GM21423 (cell line): ENCODE measurements at regions not wholly inside any gene's neighbourhood (a gene's known extent, or its start where the extent isn't known, plus 50 kb on each side); places are given as distances from the start of the nearest gene placed in this dataset.

Source experiments
- ATAC-seq: cut with Tn5 transposase; IDR thresholded peaks from one replicate; pipeline ENCODE4 v1.9.1; 2021; ENCODE audit warnings: mild to moderate bottlenecking, moderate library complexity; ENCODE audit not compliant: unreplicated experiment

DNA sequence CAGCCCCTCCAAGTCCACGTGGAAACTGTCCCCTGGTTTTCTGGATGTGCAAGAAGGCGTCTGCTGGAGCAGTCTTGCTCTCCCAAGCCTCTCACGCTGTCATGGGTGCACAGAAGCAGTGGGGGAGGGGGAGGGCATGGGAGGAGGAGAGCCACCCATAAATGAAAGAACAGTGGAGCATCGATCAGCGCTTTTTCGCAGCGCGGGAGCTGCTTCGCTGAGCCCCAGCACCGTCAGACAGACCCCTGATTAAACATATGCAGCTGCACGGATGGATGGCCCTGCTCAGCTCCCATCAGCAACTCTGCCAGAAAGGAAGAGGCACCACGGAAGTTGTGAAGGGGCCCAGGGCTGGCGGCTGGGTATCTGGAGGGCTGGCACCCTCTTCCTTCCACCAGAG lies 264.9 kb downstream of the UQCRFS1 start:
- ATAC-seq, result no peak

DNA sequence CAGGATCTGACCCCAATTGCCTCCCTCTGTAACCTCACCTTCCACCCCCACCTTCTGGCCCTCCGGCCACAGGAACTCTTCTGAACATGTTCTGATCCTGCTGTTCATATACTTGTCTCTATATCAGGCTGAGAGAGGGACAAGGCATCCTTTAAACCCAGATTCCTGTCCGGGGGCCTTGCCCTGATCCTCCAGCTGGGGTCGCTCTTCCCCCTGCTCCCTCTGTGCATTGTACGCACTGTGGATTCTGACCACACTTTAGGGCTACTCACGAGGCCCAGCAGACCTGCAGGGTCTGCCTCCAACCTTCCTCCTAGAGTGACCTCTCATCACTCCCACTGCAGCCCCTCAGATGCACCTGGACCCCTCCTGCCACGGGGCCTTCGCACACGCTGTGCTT lies 269.3 kb downstream of the UQCRFS1 start:
- no peak for ATAC-seq

DNA sequence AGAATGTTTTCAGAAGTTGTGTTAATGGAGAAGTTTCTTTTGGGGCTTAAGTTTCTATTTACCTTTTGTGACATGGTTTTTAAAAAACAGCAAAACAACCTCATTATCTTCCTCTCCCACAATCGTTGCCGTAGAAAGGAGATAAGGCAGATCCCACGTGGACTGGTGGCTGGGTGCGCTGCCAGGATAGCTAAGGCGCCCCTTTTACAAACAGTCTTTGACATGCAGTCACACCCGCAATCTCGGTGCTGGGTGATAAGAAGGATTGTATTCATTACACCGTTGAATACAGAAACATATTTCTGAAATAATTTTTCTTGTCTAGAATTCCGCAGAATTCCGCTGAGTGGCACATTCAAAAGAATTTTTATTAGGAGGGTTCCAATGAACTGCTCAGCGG lies 271.1 kb downstream of the UQCRFS1 start:
- ATAC-seq, result no peak

DNA sequence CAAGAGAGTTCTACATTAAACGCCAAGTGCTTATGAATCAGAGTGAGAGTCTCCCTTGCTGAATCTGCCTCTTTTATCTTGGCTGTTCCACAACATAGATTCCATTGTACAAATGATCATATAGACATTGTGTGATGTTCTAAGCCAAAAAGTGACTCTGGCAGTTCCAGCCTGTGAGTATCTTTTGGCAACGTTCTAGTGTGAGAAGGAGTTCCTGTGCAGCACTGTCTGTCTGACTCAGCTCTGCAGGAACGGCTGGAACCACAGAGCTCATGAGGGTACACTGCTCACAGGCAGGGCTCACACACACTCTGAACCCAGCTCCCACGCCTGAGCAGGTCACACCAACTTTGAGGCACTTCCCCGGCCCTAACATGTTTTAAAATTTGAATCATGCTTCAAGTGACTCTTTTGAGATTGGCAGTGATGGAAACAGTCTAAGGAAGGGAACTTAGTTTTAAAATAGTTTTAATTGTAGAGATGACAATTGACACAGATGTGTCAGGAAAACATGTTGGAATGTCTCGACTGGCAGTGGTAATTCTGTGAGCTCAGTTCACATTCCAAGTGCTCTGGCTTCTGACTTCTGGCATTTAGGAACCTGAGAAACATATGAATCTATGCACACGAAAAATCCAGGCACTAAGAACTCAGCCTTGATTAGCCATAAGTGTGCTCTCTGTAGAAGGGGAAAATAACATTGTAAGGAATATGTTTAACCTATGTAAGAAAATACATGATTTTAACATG lies 272.0 kb downstream of the UQCRFS1 start:
- no peak for ATAC-seq

DNA sequence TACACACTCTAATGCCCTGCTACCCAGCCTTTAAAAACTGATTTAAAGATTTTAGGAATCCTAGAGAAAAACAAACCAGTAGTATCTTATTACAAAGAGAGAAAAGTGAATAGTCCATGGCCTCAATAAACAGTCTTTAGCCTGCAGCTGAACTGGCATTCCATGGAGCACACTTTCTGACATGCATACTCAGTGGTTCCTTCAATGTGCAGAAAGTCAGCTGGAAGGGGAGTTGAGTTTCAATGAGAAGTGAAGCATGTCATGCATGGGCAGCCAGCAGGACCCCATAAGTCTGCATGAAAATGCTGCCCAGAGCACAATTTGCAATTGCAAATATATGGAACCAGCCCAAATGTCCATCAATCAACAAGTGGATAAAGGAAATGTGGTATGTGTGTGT lies 273.7 kb downstream of the UQCRFS1 start:
- no peak for ATAC-seq

DNA sequence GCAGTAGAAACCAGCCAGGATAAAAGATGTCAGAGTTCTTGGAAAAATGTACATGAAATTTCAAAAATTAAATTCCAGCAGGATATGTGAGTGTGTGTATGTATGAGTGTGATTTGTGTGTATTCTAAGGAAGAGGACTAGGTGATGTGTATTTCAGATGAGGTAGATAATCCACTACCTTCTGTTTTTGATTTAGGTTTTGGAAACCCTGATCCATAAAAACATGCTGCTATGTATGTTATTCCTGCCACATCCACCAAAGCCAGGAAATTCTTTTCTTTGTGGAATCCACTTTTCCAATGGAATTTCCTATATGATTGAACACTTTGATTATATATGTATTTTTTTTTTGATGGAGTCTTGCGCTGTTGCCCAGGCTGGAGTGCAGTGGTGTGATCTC lies 276.9 kb downstream of the UQCRFS1 start:
- ATAC-seq, result no peak

DNA sequence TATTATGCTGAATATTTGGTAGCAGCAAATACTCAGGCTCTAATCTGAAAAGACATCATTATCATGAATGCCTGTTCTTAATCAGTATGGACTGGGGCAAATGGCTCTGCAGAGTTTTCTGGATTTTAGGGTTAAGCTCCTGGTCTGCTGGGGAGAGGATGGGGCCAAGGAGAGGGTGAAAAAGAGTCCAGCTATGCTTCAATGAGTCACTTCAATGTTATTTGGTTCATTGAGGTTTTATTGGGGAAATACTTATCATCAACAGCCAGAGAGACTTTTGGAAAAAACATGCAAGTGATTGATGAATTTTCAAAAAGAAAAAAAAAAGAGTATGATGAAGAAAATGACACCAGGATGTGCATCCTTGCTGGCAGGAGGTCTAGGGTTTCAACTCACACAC lies 278.3 kb downstream of the UQCRFS1 start:
- no peak for ATAC-seq

DNA sequence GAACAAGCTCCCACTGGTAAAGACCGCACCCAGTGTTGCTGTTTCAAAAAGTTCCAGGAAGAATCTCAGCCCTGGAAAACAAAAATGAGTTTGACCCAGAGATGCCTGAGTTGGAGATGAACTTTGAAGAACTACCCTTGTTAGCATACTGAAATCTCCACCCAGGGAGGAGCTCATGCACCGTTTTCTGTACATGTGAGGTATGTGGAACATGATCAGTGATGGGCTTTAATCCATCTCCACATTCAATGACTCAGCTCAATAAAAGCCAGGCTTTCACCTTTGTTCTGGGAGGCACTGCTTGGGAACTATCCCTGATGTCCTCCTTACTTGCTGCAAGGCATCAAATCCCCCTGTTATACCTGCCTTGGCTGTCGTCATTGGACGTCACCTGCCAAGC lies 279.9 kb downstream of the UQCRFS1 start:
- no peak for ATAC-seq

DNA sequence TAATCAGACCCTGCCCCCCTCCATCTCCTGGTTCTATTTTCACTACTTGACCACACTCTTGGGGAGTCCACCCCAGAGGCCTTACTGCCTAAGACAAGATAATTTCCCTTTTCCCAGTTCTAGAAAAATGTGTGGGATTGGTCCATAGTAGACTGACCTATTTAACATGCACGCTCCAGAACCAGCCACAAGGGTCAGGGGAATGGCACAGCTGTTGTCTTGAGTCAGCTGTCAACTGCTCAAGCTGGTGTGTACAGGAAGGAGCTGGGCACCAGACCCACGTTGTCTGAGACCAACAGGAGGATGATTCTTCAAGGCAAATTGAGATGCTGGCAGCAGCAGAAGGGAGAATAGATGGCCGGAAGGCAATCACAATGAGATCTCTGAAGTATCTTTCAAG lies 280.5 kb downstream of the UQCRFS1 start:
- no peak for ATAC-seq

DNA sequence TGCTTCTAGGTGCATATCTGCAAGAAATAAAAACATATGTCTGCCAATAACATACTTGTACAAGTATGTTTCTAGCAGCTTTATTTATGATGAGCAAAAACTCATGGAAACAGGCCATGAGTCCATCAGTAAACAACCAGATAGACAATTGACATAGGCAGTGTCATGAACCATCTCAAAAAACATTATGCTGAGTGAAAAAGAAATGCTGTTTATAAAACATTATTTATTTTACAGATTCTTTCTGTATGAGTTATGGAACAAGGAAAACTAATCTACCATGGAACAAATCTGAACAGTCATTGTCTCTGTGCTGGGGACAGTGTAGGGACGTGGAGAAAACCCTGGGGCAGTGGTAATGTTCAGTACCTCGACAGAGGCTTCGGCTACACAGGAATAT lies 283.9 kb downstream of the UQCRFS1 start:
- ATAC-seq, result no peak

DNA sequence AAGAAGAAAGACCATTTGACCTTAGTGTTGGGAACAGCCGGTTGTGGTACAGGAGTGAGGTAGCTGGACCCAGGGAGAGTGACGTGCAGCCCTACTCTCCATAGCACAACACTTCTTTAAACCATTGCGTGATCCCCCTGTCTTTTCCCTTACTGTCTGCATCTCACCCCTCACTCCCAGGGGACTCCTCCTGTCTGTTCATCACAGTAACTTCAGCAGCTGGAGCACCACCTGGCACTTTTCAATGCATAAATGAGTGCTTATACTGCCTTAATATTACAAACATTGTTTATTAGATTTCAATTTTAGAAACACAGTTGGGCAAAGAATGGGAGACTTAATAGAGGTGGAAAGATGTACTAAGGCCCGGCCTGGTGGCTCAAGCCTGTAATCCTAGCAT lies 285.5 kb downstream of the UQCRFS1 start:
- no peak for ATAC-seq

DNA sequence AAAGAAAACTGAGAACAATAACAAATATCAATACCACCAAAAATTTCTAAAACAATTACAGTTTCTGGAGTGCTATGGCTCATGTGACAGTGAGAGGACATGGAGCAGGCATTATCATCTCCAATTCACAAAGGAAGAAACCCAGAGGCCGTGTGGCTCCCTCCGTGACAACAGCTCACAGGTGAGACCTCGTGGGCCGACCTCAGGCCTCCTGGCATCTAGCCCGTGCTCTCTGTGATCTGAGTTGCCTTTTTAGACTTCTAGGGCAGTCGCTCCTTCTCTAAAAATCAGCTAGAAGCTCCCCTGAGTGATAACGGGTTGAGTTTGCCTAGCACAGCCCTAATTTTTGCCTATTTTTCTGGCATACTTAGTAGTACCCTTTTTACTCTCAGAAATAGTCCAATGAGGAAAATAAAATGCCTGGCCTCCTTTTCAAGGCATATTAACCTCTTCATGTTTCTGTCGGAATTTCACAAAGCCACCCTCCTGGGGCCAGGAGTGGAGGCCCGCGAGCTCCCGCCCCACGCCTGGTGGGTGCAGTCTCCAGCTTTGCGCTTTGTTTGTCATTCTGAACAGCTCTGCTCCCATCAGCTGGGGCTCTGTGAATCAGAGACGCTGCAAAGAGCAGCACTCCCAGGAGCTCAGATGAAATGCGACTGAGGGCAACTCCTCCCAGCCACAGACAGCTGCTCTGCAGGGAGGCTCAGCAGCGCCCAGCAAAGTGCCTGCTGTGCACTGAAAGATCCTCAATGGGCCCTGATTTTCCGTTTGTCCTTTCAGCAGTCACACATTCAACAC lies 292.5 kb downstream of the UQCRFS1 start:
- ATAC-seq, result no peak

DNA sequence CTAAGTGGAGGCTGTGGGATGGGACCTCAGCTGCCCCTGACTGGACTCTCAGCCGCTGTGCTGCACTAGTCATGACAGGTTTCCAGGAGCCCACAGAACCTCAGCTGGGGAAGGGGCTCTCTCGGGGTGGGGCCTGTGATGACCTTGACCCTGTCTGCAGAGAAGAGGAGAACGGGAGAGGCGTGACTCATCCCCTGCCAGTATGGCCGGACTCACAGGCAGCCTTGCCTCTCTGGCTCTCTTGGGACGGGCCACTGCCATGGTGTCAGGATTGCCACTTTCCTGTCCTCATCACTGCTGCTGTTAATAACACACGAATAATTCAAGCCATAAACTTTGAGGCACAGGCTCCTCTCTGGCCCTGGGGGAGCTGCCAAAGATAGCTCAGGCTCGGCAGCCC lies 295.3 kb downstream of the UQCRFS1 start:
- ATAC-seq, result no peak

DNA sequence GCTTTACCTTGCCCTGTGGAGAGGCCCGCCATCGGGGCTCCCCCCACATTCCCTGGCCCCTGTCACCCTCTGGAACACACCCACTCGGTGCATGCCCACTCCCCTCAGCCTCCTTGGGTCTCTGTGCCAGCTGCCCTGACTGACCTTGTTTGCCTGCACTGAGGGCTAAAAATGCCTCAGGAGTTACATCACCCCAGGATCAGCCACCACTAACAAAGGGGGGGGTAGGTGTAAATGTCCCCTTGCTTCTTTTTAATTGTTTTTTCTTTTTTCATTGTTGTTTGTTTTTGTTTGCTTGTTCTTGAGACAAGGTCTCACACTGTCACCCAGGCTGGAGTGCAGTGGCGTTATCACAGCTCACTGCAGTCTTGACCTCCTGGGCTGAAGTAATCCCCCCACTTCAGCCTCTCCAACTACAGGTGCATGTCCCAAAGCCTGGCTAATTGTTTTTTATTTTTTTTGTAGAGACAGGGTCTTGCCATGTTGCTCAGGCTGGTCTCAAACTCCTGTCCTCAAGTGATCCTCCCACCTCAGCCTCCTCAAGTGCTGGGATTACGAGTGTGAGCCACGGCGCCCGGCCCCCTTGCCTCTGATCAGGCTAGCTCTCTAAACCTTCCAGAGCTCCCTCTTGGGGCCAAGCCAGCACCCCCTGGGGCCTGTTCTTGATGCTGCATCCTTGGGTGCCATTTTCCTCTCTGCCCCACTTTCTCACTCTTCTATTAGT lies 297.1 kb downstream of the UQCRFS1 start:
- ATAC-seq, result no peak

DNA sequence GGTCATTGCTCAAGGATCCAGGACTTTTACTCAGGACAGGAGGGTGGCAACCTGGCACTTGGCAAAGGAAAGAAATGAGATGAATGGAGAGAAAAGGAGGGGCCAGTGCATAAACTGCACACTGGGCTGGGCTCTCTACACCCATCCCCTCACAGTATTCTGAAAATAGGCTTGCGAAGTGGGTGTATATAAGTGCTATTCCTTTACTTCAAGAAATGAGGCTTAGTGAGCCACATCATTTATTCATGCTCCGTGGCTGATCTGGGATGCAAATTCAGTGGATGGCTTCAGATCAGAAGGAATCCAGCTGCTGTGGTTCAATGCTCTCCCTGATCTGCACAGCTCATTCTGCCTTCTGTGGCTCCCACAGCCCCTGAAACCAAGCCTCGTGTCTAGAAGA lies 297.7 kb downstream of the UQCRFS1 start:
- no peak for ATAC-seq

DNA sequence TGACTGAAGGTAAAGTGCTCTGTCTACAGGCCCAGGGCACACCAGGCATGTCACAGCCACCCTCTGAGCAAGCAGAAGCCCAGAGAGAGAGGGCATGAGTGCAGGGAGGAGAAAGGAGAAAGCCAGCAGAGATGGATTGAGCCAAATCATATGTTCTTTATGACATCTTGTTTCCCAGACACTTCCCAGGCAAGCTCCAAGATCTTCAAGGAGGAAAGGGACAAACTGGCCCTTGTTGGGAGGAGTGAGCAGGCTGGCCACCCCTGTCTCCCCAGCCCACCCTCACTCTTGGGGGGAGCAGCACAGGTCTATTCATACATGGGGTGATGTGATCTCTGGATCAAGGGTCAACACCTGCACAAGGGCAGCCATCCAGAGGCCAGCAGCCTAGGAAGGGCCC lies 298.8 kb downstream of the UQCRFS1 start:
- ATAC-seq, result no peak

DNA sequence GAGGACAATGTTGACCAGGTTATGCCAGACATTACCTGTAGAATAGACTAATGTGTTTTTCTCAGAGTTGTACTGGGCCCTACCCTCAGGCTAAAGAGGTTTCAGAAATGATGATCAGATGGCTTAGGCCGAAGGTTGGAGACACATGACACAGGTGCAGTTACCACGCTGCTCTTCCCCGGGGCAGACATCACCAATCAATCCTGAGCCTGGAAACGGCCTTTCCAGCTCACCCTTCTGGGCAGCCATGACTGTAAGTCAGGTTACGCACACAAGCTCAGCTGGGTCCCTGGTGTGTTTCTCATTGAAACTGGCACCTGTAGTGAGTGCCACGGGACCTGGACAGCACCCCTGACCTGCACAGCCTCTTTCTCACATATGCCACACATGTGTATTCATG lies 299.3 kb downstream of the UQCRFS1 start:
- no peak for ATAC-seq

DNA sequence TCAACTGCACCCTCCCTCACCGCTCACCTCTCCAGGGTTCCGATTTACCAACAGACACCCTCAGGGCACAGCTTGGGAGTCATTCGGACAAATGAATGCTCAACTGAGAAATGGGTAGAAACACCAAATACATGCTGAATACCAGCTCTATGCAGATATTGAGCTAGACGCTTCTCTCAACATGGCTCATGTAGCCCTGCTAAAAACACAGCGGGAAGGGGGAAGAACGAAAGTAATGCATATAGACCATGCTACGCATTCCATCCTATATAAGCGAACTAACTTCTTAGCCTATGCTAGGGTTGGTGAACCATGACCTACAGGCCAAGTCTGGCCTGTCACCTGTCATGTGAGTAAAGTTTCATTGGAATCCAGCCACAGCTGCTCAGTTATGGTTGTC lies 304.0 kb downstream of the UQCRFS1 start:
- no peak for ATAC-seq

DNA sequence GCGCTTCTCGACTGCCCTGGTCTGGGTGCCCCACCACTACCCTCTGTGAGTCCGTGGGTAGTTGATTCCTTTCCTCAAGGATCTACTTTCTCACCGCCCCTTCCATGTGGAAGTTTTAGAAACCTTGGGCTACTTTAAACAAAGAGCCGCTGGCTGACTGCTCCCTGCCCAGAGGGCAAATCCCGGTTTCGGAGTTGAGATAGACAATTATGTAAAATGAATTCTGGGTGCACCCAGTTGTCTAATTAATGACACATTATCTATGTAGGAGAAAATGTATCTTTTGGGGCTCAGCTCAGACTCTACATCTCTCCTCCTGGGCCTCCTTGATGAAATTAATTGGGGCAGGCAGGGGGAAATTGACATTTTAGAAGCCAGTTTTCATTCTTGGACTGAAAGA lies 305.4 kb downstream of the UQCRFS1 start:
- ATAC-seq, result no peak

DNA sequence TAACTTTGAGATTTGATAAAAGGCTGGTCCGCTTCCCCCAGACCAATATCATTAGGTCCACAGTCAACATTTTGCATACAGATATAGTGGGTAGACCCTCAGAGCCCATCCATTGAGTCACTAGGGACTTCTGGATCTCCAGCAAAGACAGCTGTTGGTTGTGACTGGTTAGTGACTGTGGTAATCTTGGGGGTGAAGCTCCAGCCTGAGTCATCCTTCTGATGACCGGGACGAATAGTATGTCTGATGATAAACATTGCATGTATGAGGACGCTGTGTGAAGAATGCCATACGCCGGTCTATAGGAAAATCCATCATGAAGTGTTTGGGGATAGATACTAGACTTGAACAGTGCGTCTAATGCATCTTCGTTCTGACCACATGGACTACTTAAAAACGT lies 307.0 kb downstream of the UQCRFS1 start:
- ATAC-seq, result no peak

DNA sequence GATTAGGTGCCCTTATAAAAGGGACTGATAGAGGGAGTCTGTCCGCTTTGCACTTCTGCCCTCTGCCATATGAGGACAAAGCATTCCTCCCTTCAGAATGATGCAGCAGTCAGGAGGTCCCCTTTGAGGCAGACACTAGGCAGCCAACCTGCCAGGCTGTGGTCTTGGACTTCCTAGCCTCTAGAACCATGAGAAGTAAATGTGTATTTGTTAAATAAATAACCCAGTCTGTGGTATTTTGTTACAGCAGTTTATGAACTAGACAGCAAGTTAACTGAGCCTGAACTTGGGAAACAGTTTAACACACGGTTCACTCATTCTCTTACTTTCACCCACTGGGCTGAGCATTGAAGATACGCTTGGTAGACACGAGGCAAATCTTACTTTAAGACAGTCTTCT lies 313.2 kb downstream of the UQCRFS1 start:
- ATAC-seq, result no peak

DNA sequence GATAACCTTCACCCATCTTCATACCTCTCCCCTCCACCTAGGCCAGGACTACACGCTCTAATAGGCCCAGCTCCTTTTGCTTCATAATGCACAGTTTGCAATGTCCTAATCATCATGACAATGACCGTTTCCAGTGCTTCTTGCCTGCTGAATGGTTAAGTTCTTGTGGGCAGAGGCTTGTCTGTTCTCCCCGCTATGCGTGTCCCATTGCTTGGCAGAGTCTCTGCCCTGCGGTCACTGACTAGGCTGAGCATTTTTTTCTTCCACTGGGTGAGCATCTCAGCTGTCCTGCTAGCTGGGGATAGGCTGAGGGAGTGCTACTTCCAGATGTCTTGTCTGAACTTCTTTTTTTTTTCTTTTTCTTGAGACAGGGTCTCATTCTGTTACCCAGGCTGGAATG lies 314.7 kb downstream of the UQCRFS1 start:
- no peak for ATAC-seq
